HepG2 (cell line): ENCODE measurements at regions not wholly inside any gene's neighbourhood (a gene's known extent, or its start where the extent isn't known, plus 50 kb on each side); places are given as distances from the start of the nearest gene placed in this dataset.

ENCODE experiments used
- CBFB ChIP-seq: sonication (generic); formaldehyde crosslinking; IDR thresholded peaks from 2 replicates; pipeline ENCODE4 v1.4.0; 2020; ENCODE audit warnings: missing genetic modification reagents
- HNRNPUL1 ChIP-seq: fragments of 200-400 bp; formaldehyde crosslinking; IDR thresholded peaks from 2 replicates; pipeline ENCODE4 v1.6.1; 2017; ENCODE audit warnings: low read depth, mild to moderate bottlenecking, low read length, moderate library complexity
- MED13 ChIP-seq: sonication (generic); formaldehyde crosslinking; IDR thresholded peaks from 2 replicates; pipeline ENCODE4 v1.5.0; 2020; ENCODE audit warnings: missing genetic modification reagents
- MTF2 ChIP-seq: sonication (generic); formaldehyde crosslinking; IDR thresholded peaks from 2 replicates; pipeline ENCODE4 v1.5.0; 2020; ENCODE audit warnings: missing genetic modification reagents, borderline replicate concordance
- NAIF1 ChIP-seq: sonication (generic); formaldehyde crosslinking; IDR thresholded peaks from 2 replicates; pipeline ENCODE4 v1.5.0; 2020; ENCODE audit warnings: mild to moderate bottlenecking, missing genetic modification reagents, borderline replicate concordance
- NFRKB ChIP-seq: fragments of 450-650 bp; IDR thresholded peaks from 2 replicates; pipeline ENCODE4 v1.6.1; 2017
- RCOR2 ChIP-seq: IDR thresholded peaks from 2 replicates; pipeline ENCODE4 v1.6.1; 2016; ENCODE audit warnings: missing biosample characterization, missing genetic modification reagents
- RELA ChIP-seq: sonication (generic); formaldehyde crosslinking; IDR thresholded peaks from 2 replicates; pipeline ENCODE4 v1.4.0; 2020; ENCODE audit warnings: missing genetic modification reagents
- SMARCC2 ChIP-seq: fragments of 450-650 bp; IDR thresholded peaks from 2 replicates; pipeline ENCODE4 v1.6.1; 2017; ENCODE audit warnings: antibody characterized with exemption, mild to moderate bottlenecking
- TSC22D2 ChIP-seq: sonication (generic); formaldehyde crosslinking; IDR thresholded peaks from 2 replicates; pipeline ENCODE4 v1.5.1; 2020; ENCODE audit warnings: missing genetic modification reagents, mild to moderate bottlenecking, borderline replicate concordance
- ZBTB34 ChIP-seq: sonication (generic); formaldehyde crosslinking; IDR thresholded peaks from 2 replicates; pipeline ENCODE4 v1.8.0; 2022; ENCODE audit warnings: mild to moderate bottlenecking, missing genetic modification reagents
- ZNF350 ChIP-seq: sonication (generic); formaldehyde crosslinking; IDR thresholded peaks from 2 replicates; pipeline ENCODE4 v1.4.0; 2020; ENCODE audit warnings: mild to moderate bottlenecking, low read depth, missing genetic modification reagents, borderline replicate concordance
- ZNF431 ChIP-seq: sonication (generic); formaldehyde crosslinking; IDR thresholded peaks from 2 replicates; pipeline ENCODE4 v1.9.0; 2022; ENCODE audit warnings: missing genetic modification reagents, low read depth, mild to moderate bottlenecking, borderline replicate concordance
- ZNF572 ChIP-seq: sonication (generic); formaldehyde crosslinking; IDR thresholded peaks from 2 replicates; pipeline ENCODE4 v1.5.1; 2020; ENCODE audit warnings: mild to moderate bottlenecking, missing genetic modification reagents
- ZNF703 ChIP-seq: sonication (generic); formaldehyde crosslinking; IDR thresholded peaks from 2 replicates; pipeline ENCODE4 v1.5.1; 2020; ENCODE audit warnings: missing genetic modification reagents, mild to moderate bottlenecking, moderate library complexity, borderline replicate concordance
- ZSCAN20 ChIP-seq: sonication (generic); formaldehyde crosslinking; IDR thresholded peaks from 2 replicates; pipeline ENCODE4 v1.4.0; 2020; ENCODE audit warnings: missing genetic modification reagents, mild to moderate bottlenecking, borderline replicate concordance
- TF ChIP-seq, protein P1 (sequence below): sonication (generic); formaldehyde crosslinking; IDR thresholded peaks from 2 replicates; pipeline ENCODE4 v1.4.0; 2020; ENCODE audit warnings: mild to moderate bottlenecking, missing genetic modification reagents
- TF ChIP-seq, protein P2 (sequence below): sonication (generic); formaldehyde crosslinking; IDR thresholded peaks from 2 replicates; pipeline ENCODE4 v1.5.1; 2020; ENCODE audit warnings: mild to moderate bottlenecking, missing genetic modification reagents, moderate library complexity
- TF ChIP-seq, protein P3 (sequence below): sonication (generic); formaldehyde crosslinking; IDR thresholded peaks from 2 replicates; pipeline ENCODE4 v1.4.0; 2020; ENCODE audit warnings: missing genetic modification reagents

GRCh38 chr6:137353842-137354397 lies 134.7 kb upstream of the IFNGR1 start (continued):
- TF ChIP-seq, protein P1, sequence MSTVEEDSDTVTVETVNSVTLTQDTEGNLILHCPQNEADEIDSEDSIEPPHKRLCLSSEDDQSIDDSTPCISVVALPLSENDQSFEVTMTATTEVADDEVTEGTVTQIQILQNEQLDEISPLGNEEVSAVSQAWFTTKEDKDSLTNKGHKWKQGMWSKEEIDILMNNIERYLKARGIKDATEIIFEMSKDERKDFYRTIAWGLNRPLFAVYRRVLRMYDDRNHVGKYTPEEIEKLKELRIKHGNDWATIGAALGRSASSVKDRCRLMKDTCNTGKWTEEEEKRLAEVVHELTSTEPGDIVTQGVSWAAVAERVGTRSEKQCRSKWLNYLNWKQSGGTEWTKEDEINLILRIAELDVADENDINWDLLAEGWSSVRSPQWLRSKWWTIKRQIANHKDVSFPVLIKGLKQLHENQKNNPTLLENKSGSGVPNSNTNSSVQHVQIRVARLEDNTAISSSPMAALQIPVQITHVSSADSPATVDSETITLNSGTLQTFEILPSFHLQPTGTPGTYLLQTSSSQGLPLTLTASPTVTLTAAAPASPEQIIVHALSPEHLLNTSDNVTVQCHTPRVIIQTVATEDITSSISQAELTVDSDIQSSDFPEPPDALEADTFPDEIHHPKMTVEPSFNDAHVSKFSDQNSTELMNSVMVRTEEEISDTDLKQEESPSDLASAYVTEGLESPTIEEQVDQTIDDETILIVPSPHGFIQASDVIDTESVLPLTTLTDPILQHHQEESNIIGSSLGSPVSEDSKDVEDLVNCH = no peak
- TF ChIP-seq MTF2 (CRISPR knock-in tag) = no peak
- TF ChIP-seq ZNF431 (CRISPR knock-in tag) = no peak; the same call in 1 of the 2 replicates
- no peak for TF ChIP-seq ZNF572 (CRISPR knock-in tag)
- TF ChIP-seq ZSCAN20 (CRISPR knock-in tag) = peak; percentile 32
- no peak for TF ChIP-seq NFRKB
- no peak for TF ChIP-seq RELA (CRISPR knock-in tag)
- peak; percentile 98 for TF ChIP-seq ZBTB34 (CRISPR knock-in tag)
- TF ChIP-seq CBFB (CRISPR knock-in tag) = peak; percentile 95
- peak; percentile 32; the same call in 1 of the 2 replicates for TF ChIP-seq NAIF1 (CRISPR knock-in tag)
- TF ChIP-seq HNRNPUL1 = peak; percentile 50; the same call in 1 of the 2 replicates
- TF ChIP-seq MED13 (CRISPR knock-in tag) = peak; percentile 98
- TF ChIP-seq, protein P2, sequence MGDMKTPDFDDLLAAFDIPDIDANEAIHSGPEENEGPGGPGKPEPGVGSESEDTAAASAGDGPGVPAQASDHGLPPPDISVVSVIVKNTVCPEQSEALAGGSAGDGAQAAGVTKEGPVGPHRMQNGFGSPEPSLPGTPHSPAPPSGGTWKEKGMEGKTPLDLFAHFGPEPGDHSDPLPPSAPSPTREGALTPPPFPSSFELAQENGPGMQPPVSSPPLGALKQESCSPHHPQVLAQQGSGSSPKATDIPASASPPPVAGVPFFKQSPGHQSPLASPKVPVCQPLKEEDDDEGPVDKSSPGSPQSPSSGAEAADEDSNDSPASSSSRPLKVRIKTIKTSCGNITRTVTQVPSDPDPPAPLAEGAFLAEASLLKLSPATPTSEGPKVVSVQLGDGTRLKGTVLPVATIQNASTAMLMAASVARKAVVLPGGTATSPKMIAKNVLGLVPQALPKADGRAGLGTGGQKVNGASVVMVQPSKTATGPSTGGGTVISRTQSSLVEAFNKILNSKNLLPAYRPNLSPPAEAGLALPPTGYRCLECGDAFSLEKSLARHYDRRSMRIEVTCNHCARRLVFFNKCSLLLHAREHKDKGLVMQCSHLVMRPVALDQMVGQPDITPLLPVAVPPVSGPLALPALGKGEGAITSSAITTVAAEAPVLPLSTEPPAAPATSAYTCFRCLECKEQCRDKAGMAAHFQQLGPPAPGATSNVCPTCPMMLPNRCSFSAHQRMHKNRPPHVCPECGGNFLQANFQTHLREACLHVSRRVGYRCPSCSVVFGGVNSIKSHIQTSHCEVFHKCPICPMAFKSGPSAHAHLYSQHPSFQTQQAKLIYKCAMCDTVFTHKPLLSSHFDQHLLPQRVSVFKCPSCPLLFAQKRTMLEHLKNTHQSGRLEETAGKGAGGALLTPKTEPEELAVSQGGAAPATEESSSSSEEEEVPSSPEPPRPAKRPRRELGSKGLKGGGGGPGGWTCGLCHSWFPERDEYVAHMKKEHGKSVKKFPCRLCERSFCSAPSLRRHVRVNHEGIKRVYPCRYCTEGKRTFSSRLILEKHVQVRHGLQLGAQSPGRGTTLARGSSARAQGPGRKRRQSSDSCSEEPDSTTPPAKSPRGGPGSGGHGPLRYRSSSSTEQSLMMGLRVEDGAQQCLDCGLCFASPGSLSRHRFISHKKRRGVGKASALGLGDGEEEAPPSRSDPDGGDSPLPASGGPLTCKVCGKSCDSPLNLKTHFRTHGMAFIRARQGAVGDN (CRISPR knock-in tag) = no peak
- TF ChIP-seq ZNF350 = peak; percentile 94
- TF ChIP-seq TSC22D2 = no peak
- TF ChIP-seq ZNF703 (CRISPR knock-in tag) = peak; percentile 98
- TF ChIP-seq SMARCC2 = no peak
- TF ChIP-seq, protein P3, sequence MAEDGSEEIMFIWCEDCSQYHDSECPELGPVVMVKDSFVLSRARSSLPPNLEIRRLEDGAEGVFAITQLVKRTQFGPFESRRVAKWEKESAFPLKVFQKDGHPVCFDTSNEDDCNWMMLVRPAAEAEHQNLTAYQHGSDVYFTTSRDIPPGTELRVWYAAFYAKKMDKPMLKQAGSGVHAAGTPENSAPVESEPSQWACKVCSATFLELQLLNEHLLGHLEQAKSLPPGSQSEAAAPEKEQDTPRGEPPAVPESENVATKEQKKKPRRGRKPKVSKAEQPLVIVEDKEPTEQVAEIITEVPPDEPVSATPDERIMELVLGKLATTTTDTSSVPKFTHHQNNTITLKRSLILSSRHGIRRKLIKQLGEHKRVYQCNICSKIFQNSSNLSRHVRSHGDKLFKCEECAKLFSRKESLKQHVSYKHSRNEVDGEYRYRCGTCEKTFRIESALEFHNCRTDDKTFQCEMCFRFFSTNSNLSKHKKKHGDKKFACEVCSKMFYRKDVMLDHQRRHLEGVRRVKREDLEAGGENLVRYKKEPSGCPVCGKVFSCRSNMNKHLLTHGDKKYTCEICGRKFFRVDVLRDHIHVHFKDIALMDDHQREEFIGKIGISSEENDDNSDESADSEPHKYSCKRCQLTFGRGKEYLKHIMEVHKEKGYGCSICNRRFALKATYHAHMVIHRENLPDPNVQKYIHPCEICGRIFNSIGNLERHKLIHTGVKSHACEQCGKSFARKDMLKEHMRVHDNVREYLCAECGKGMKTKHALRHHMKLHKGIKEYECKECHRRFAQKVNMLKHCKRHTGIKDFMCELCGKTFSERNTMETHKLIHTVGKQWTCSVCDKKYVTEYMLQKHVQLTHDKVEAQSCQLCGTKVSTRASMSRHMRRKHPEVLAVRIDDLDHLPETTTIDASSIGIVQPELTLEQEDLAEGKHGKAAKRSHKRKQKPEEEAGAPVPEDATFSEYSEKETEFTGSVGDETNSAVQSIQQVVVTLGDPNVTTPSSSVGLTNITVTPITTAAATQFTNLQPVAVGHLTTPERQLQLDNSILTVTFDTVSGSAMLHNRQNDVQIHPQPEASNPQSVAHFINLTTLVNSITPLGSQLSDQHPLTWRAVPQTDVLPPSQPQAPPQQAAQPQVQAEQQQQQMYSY (CRISPR knock-in tag) = peak; percentile 61; the same call in 1 of the 2 replicates
- peak; percentile 98 for TF ChIP-seq RCOR2 (CRISPR knock-in tag)
